ENCODE measurements at regions not wholly inside any gene's neighbourhood (a gene's known extent, or its start where the extent isn't known, plus 50 kb on each side); places are given as distances from the start of the nearest gene placed in this dataset.
A peak's percentile ranks its signal among the peaks of the same experiment; 100 is the strongest.

DNA sequence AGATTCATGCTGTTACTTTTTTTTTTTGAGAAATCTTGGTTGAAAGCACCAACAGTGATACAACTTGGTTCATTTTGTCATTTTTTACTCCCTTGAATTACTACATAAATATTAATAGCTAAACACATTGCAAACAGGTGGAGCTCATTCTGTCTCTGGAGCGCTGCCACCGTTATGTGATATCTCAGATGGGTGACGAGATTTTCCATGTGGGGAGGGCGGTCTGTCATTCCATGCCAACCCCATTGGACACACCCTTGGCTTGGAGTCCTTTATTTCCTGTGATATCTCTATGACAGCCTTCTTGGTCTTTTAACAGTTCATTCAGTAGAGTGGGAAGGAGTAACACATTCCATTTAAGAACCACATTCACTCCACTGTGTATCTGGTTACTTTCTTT is 794.8 kb downstream of the SATB2 start:
- Histone ChIP-seq H3K27ac (ENCODE audit: low read depth in 1 of 3, low read length in 2 of 3) (no peak overlapping the region), H3K4me3 (ENCODE audit: low read depth in 1 of 3, low read length in 3 of 3) (no peak overlapping the region), H3K9me3 (ENCODE audit: control insufficient read depth in 2 of 2, insufficient read depth in 1 of 2, low read depth in 1 of 2, low read length in 1 of 2) (no peaks in the 10 kb centered on the region), H3K36me3 (ENCODE audit: control insufficient read depth in 3 of 3, insufficient read depth in 2 of 3, low read depth in 1 of 3, low read length in 3 of 3) (no peaks in the 10 kb centered on the region), H3K27me3 (ENCODE audit: control insufficient read depth in 3 of 3, insufficient read depth in 3 of 3, low read length in 3 of 3) (no peaks in the 10 kb centered on the region), H3K4me1 (ENCODE audit: control insufficient read depth in 3 of 3, insufficient read depth in 2 of 3, low read depth in 1 of 3, low read length in 2 of 3) (no peaks in the 10 kb centered on the region)
- FAIRE-seq (no peak), DNase-seq (no peak)
- 38 to 67% (median 50%) methylated on average over 4 of the region's 4 CpGs for WGBS, 3 donors

DNA sequence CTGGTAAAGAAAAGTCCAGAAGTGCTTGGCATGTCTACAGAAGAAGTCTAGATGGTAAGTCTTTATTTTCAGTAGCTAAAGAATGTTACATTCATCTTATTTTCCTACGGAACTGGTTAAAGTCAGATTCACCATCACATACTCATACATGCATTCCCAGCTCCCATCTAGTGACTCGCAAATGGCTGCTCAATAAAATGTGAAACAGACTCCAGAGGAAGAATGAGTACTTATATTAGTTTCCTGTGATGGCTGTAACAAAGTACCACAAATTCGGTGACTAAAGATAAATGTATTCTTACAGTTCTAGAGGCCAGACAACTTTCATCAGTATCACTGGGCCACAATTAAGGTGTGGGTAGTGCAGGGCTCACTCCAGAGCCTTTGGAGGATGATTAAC is 797.2 kb downstream of the SATB2 start:
- H3K9me3 ChIP-seq (ENCODE audit: control insufficient read depth in 2 of 2, insufficient read depth in 1 of 2, low read depth in 1 of 2, low read length in 1 of 2) = no peaks in the 10 kb centered on the region
- H3K4me3 ChIP-seq (ENCODE audit: low read depth in 1 of 3, low read length in 3 of 3) = no peak overlapping the region
- H3K36me3 ChIP-seq (ENCODE audit: control insufficient read depth in 3 of 3, insufficient read depth in 2 of 3, low read depth in 1 of 3, low read length in 3 of 3) = no peaks in the 10 kb centered on the region
- no peak overlapping the region for H3K27ac ChIP-seq (ENCODE audit: low read depth in 1 of 3, low read length in 2 of 3)
- no peak for DNase-seq
- no peak for FAIRE-seq
- no peaks in the 10 kb centered on the region for H3K27me3 ChIP-seq (ENCODE audit: control insufficient read depth in 3 of 3, insufficient read depth in 3 of 3, low read length in 3 of 3)
- H3K4me1 ChIP-seq (ENCODE audit: control insufficient read depth in 3 of 3, insufficient read depth in 2 of 3, low read depth in 1 of 3, low read length in 2 of 3) = no peaks in the 10 kb centered on the region
- WGBS, 3 donors = 87 to 91% (median 89%) methylated on average over 3 of the region's 3 CpGs

DNA sequence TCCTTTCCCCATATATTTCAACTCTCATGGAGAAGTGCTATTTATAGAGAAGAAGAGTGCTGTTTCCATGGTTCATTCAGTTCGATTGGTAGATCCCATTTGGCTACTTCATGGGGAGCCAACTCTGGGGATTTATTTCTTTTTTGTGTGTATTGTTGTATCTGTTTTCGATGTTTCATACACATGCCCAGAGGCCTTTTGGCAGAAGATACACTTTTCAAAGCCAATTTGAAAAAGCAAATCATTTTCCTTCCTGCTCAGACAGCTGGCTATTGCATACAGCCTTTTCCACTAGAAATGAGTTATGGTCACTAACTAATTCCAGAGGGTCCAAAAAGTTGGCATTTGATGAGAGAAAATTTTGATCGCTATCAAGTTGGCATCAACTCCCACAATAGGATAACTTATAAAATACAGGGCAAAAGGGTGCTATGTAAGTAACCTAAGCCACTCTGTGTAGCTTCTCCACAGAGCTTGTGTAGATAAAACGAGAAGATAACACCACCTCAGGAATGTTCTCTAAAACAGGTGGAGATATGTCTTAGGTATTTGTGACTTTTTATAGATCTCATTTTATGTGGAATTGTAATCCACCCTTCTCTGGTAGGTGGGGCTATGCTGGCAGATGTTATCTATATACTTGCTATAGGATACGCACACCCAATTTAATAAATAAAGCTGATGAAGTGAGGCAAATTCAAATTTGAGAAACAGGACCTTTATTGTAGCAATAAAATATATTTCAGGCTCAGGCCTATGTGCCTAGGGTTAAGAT is 798.5 kb downstream of the SATB2 start:
- Histone ChIP-seq H3K9me3 (ENCODE audit: control insufficient read depth in 2 of 2, insufficient read depth in 1 of 2, low read depth in 1 of 2, low read length in 1 of 2) (no peaks in the 10 kb centered on the region), H3K4me3 (ENCODE audit: low read depth in 1 of 3, low read length in 3 of 3) (no peak overlapping the region), H3K36me3 (ENCODE audit: control insufficient read depth in 3 of 3, insufficient read depth in 2 of 3, low read depth in 1 of 3, low read length in 3 of 3) (no peaks in the 10 kb centered on the region), H3K27ac (ENCODE audit: low read depth in 1 of 3, low read length in 2 of 3) (no peak overlapping the region), H3K27me3 (ENCODE audit: control insufficient read depth in 3 of 3, insufficient read depth in 3 of 3, low read length in 3 of 3) (no peaks in the 10 kb centered on the region), H3K4me1 (ENCODE audit: control insufficient read depth in 3 of 3, insufficient read depth in 2 of 3, low read depth in 1 of 3, low read length in 2 of 3) (no peaks in the 10 kb centered on the region)
- DNase-seq (no peak), FAIRE-seq (no peak)
- WGBS, 3 donors = 74 to 89% (median 86%) methylated on average over 5 of the region's 5 CpGs

DNA sequence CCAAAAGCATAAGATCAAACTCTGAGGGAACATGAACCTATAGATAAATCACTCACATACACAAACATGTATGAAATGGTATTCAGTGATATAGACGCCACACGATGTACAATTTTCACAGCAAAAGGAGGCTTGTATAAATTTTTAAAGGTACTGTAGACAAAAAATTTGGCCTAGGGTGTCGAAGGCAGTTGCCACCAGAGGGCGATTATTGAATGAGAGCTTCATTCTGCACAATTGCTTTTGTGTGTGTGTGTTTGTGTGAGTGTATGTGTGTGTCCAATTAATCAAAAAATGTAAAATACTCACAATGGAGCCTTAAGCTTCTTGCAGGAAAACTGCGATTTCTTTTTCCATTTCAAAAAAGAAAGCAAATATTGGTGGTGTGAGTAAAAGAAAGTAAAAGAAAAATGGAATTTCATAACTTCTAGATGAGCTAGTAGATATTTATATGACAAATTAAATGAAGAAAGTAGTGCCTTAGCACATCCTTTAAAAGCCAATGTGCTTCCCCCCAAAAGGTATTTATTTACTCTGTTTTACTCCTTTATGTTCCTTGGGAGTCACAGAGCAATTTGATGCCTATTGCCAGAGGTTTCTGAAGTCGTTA is 800.1 kb downstream of the SATB2 start:
- no peaks in the 10 kb centered on the region for H3K36me3 ChIP-seq (ENCODE audit: control insufficient read depth in 3 of 3, insufficient read depth in 2 of 3, low read depth in 1 of 3, low read length in 3 of 3)
- 24 to 48% (median 32%) methylated on average over 6 of the region's 6 CpGs for WGBS, 3 donors
- H3K9me3 ChIP-seq (ENCODE audit: control insufficient read depth in 2 of 2, insufficient read depth in 1 of 2, low read depth in 1 of 2, low read length in 1 of 2) = no peaks in the 10 kb centered on the region
- H3K27me3 ChIP-seq (ENCODE audit: control insufficient read depth in 3 of 3, insufficient read depth in 3 of 3, low read length in 3 of 3) = no peaks in the 10 kb centered on the region
- peak; percentile 30 to 31 for DNase-seq
- no peak overlapping the region for H3K27ac ChIP-seq (ENCODE audit: low read depth in 1 of 3, low read length in 2 of 3)
- no peaks in the 10 kb centered on the region for H3K4me1 ChIP-seq (ENCODE audit: control insufficient read depth in 3 of 3, insufficient read depth in 2 of 3, low read depth in 1 of 3, low read length in 2 of 3)
- H3K4me3 ChIP-seq (ENCODE audit: low read depth in 1 of 3, low read length in 3 of 3) = no peak overlapping the region
- no peak for FAIRE-seq

DNA sequence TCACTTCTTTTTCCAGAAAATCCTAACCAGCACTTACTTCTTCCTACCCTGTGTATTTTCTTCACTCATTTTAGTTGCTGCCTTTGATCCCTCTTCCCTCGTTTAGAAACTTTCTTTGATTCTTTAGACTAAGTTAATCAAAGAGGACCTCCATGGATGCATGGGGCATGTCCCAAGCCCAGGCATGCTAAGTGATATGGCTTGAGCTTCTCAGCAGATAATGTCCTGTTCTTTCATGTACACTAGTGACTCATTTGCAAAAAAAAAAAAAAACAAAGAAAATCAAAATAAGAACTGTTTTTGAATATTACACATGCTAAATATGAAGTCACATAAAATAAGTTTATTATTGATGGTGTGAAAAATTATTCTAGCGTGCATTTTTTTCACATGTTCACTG is 800.9 kb downstream of the SATB2 start:
- FAIRE-seq = no peak
- Histone ChIP-seq H3K9me3 (ENCODE audit: control insufficient read depth in 2 of 2, insufficient read depth in 1 of 2, low read depth in 1 of 2, low read length in 1 of 2) (no peaks in the 10 kb centered on the region), H3K36me3 (ENCODE audit: control insufficient read depth in 3 of 3, insufficient read depth in 2 of 3, low read depth in 1 of 3, low read length in 3 of 3) (no peaks in the 10 kb centered on the region), H3K27ac (ENCODE audit: low read depth in 1 of 3, low read length in 2 of 3) (no peak overlapping the region), H3K27me3 (ENCODE audit: control insufficient read depth in 3 of 3, insufficient read depth in 3 of 3, low read length in 3 of 3) (no peaks in the 10 kb centered on the region), H3K4me3 (ENCODE audit: low read depth in 1 of 3, low read length in 3 of 3) (no peak overlapping the region), H3K4me1 (ENCODE audit: control insufficient read depth in 3 of 3, insufficient read depth in 2 of 3, low read depth in 1 of 3, low read length in 2 of 3) (no peaks in the 10 kb centered on the region)
- WGBS, 3 donors = 71 to 75% (median 72%) methylated on average over 2 of the region's 2 CpGs
- DNase-seq = no peak

DNA sequence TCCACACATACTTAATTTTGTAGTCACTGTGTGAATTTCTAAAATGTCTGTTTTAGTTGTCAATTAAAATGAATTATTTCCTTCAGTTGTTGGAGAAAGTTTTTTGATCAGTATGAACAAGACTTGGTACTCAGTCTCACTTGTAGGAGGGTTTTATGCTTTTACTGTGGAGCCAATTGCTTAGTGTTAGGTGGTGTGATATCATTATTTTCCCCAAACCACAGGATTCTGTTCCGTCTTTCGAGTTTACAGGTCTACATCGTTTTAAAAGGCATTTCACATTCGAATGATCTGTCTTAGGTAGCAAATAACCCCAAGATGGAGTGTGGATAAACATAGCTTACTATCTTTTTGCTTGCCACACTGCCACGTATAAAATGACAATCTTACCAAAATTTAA is 803.1 kb downstream of the SATB2 start:
- H3K4me3 ChIP-seq (ENCODE audit: low read depth in 1 of 3, low read length in 3 of 3) = no peak overlapping the region
- no peaks in the 10 kb centered on the region for H3K27me3 ChIP-seq (ENCODE audit: control insufficient read depth in 3 of 3, insufficient read depth in 3 of 3, low read length in 3 of 3)
- H3K4me1 ChIP-seq (ENCODE audit: control insufficient read depth in 3 of 3, insufficient read depth in 2 of 3, low read depth in 1 of 3, low read length in 2 of 3) = no peaks in the 10 kb centered on the region
- FAIRE-seq = no peak
- no peaks in the 10 kb centered on the region for H3K9me3 ChIP-seq (ENCODE audit: control insufficient read depth in 2 of 2, insufficient read depth in 1 of 2, low read depth in 1 of 2, low read length in 1 of 2)
- WGBS, 3 donors = 82 to 92% (median 88%) methylated on average over 5 of the region's 5 CpGs
- no peak overlapping the region for H3K27ac ChIP-seq (ENCODE audit: low read depth in 1 of 3, low read length in 2 of 3)
- DNase-seq = no peak
- no peaks in the 10 kb centered on the region for H3K36me3 ChIP-seq (ENCODE audit: control insufficient read depth in 3 of 3, insufficient read depth in 2 of 3, low read depth in 1 of 3, low read length in 3 of 3)

DNA sequence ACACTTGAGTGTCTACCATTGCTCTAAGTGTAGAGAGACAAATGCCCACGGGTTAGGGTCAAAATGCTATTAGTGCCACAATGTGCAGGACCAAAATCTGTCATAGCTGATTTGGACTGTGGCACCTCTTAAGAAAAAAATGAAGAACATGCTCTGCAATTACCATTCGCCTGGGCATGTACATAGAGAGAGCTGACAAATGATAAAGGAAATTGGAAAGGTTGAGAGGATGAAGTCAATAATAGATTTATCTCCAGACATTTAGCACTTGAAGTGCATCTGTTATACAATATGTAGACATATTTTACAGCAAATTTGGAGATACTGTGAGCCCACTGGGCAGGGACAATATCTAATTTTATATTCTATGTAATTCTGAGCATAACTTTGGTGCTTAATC is 804.4 kb downstream of the SATB2 start:
- no peaks in the 10 kb centered on the region for H3K36me3 ChIP-seq (ENCODE audit: control insufficient read depth in 3 of 3, insufficient read depth in 2 of 3, low read depth in 1 of 3, low read length in 3 of 3)
- no peak overlapping the region for H3K4me3 ChIP-seq (ENCODE audit: low read depth in 1 of 3, low read length in 3 of 3)
- no peak overlapping the region for H3K27ac ChIP-seq (ENCODE audit: low read depth in 1 of 3, low read length in 2 of 3)
- 69 to 75% (median 69%) methylated on average over 2 of the region's 2 CpGs for WGBS, 3 donors
- FAIRE-seq = no peak
- no peaks in the 10 kb centered on the region for H3K4me1 ChIP-seq (ENCODE audit: control insufficient read depth in 3 of 3, insufficient read depth in 2 of 3, low read depth in 1 of 3, low read length in 2 of 3)
- no peaks in the 10 kb centered on the region for H3K9me3 ChIP-seq (ENCODE audit: control insufficient read depth in 2 of 2, insufficient read depth in 1 of 2, low read depth in 1 of 2, low read length in 1 of 2)
- no peaks in the 10 kb centered on the region for H3K27me3 ChIP-seq (ENCODE audit: control insufficient read depth in 3 of 3, insufficient read depth in 3 of 3, low read length in 3 of 3)
- DNase-seq = no peak

DNA sequence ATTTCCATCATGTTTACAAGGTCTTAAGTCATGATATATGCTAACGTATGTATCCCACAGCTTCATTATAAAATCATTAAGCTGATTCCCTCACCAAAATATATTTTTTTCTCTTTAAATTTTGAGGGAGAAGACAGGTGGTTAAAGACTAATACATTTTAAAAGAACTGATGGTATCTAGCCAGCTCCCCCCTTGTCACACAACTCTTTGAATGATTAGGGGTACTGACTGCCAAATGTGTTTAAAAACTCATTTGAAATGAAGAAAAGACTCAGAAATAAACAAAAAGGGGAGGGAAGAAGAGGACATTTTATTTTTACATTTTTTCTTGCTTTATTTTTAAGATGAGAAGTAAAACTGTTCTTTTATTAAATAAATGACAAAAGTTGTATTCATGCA is 805.3 kb downstream of the SATB2 start:
- 75 to 86% (median 84%) methylated on average over 1 of the region's 1 CpG for WGBS, 3 donors
- H3K36me3 ChIP-seq (ENCODE audit: control insufficient read depth in 3 of 3, insufficient read depth in 2 of 3, low read depth in 1 of 3, low read length in 3 of 3) = no peaks in the 10 kb centered on the region
- DNase-seq (no peak), FAIRE-seq (no peak)
- H3K27ac ChIP-seq (ENCODE audit: low read depth in 1 of 3, low read length in 2 of 3) = no peak overlapping the region
- no peak overlapping the region for H3K4me3 ChIP-seq (ENCODE audit: low read depth in 1 of 3, low read length in 3 of 3)
- no peaks in the 10 kb centered on the region for H3K9me3 ChIP-seq (ENCODE audit: control insufficient read depth in 2 of 2, insufficient read depth in 1 of 2, low read depth in 1 of 2, low read length in 1 of 2)
- H3K27me3 ChIP-seq (ENCODE audit: control insufficient read depth in 3 of 3, insufficient read depth in 3 of 3, low read length in 3 of 3) = no peaks in the 10 kb centered on the region
- no peaks in the 10 kb centered on the region for H3K4me1 ChIP-seq (ENCODE audit: control insufficient read depth in 3 of 3, insufficient read depth in 2 of 3, low read depth in 1 of 3, low read length in 2 of 3)

DNA sequence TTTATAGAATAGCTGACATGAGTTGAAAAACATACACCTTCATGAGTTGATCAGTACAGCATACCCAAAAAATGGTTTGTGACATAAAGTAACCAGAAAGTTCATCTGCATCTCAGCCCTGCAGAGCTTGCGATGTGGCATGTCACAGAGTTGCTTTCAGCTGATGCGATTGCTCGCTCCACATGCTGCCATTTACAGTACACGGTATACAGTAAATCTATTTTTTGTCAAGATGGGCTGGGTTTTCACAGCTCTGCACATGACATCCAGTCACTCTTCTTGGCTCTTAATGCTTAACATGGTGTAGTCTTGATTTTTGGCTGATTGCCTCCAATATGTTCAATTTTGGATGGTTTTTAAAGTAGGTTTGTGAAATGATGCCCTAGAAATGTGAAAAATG is 811.9 kb downstream of the SATB2 start:
- Histone ChIP-seq H3K4me1 (ENCODE audit: control insufficient read depth in 3 of 3, insufficient read depth in 2 of 3, low read depth in 1 of 3, low read length in 2 of 3) (no peaks in the 10 kb centered on the region), H3K36me3 (ENCODE audit: control insufficient read depth in 3 of 3, insufficient read depth in 2 of 3, low read depth in 1 of 3, low read length in 3 of 3) (no peaks in the 10 kb centered on the region), H3K27me3 (ENCODE audit: control insufficient read depth in 3 of 3, insufficient read depth in 3 of 3, low read length in 3 of 3) (no peaks in the 10 kb centered on the region), H3K27ac (ENCODE audit: low read depth in 1 of 3, low read length in 2 of 3) (no peak overlapping the region), H3K4me3 (ENCODE audit: low read depth in 1 of 3, low read length in 3 of 3) (no peak overlapping the region), H3K9me3 (ENCODE audit: control insufficient read depth in 2 of 2, insufficient read depth in 1 of 2, low read depth in 1 of 2, low read length in 1 of 2) (no peaks in the 10 kb centered on the region)
- FAIRE-seq (no peak), DNase-seq (no peak)
- 92 to 98% (median 95%) methylated on average over 4 of the region's 4 CpGs for WGBS, 3 donors

Measured in small intestine (tissue), 7 donors.